OCI-LY7 (cell line): ENCODE measurements at regions not wholly inside any gene's neighbourhood (a gene's known extent, or its start where the extent isn't known, plus 50 kb on each side); places are given as distances from the start of the nearest gene placed in this dataset.

Source experiments
- BruUV-seq: library from RNA; stranded (reverse); fragments of 400-500 nt; replicated peaks from 2 replicates; lab custom pipeline; 2021; lab: Mats Ljungman, UMichigan
- CTCF ChIA-PET: fragments of 300-600 bp; sonication (Branson Sonifier 250); formaldehyde crosslinking; loops from one replicate; lab custom pipeline; 2022; ENCODE audit warnings: antibody characterized with exemption; ENCODE audit not compliant: unreplicated experiment; lab: Charles Lee
- POLR2A ChIA-PET: fragments of 300-600 bp; sonication (Branson Sonifier 250); formaldehyde crosslinking; loops from one replicate; lab custom pipeline; 2022; ENCODE audit warnings: antibody characterized with exemption; lab: Charles Lee
- DNase-seq: peaks from one replicate; pipeline ENCODE4 v3.0.0-alpha.2; 2015; ENCODE audit warnings: low spot score
- H2AFZ ChIP-seq: fragments of 200-600 bp; sonication (generic), shearing (Covaris generic); 2 replicates; pipeline ENCODE4 v1.6.1; 2014; ENCODE audit warnings: mild to moderate bottlenecking, antibody characterized with exemption, low read length, moderate library complexity
- H3K27ac ChIP-seq: fragments of 200-600 bp; sonication (generic); 2 replicates; pipeline ENCODE4 v1.5.1; 2014; ENCODE audit warnings: mixed run types, low read depth, mild to moderate bottlenecking, moderate library complexity, low read length, inconsistent platforms; ENCODE audit not compliant: poor library complexity, severe bottlenecking
- H3K36me3 ChIP-seq: fragments of 200-600 bp; sonication (generic); 2 replicates; pipeline ENCODE4 v1.6.1; 2014; ENCODE audit warnings: mild to moderate bottlenecking, antibody characterized with exemption, low read length, moderate library complexity, mixed read lengths; ENCODE audit not compliant: insufficient read depth
- H3K4me1 ChIP-seq: fragments of 200-600 bp; sonication (generic); 2 replicates; pipeline ENCODE4 v1.5.1; 2014; ENCODE audit warnings: mild to moderate bottlenecking, low read length; ENCODE audit not compliant: insufficient read depth, poor library complexity, severe bottlenecking
- H3K4me2 ChIP-seq: fragments of 200-600 bp; sonication (generic); 2 replicates; pipeline ENCODE4 v1.6.1; 2014; ENCODE audit warnings: mild to moderate bottlenecking, low read length
- H3K4me3 ChIP-seq: fragments of 200-600 bp; sonication (generic); 2 replicates; pipeline ENCODE4 v1.5.1; 2014; ENCODE audit warnings: mild to moderate bottlenecking, low read depth, low read length; ENCODE audit not compliant: poor library complexity, severe bottlenecking
- H3K79me2 ChIP-seq: fragments of 200-600 bp; sonication (generic); 2 replicates; pipeline ENCODE4 v1.6.1; 2016; ENCODE audit warnings: low read depth, mild to moderate bottlenecking, low read length, moderate library complexity, mixed read lengths; ENCODE audit not compliant: insufficient read depth
- H3K9me2 ChIP-seq: fragments of 200-600 bp; sonication (generic); 2 replicates; pipeline ENCODE4 v1.6.1; 2016; ENCODE audit warnings: mild to moderate bottlenecking, low read length, mixed read lengths; ENCODE audit not compliant: insufficient read depth
- H3K9me3 ChIP-seq: fragments of 200-600 bp; sonication (generic); 2 replicates; pipeline ENCODE4 v1.6.1; 2014; ENCODE audit warnings: mild to moderate bottlenecking, mixed run types, low read length, mixed read lengths
- H4K20me1 ChIP-seq: fragments of 200-600 bp; sonication (generic); 2 replicates; pipeline ENCODE4 v1.6.1; 2014; ENCODE audit warnings: mild to moderate bottlenecking, antibody characterized with exemption, low read length, moderate library complexity, mixed read lengths; ENCODE audit not compliant: insufficient read depth
- CTCF ChIP-seq: fragments of 200-600 bp; sonication (generic); conservative IDR thresholded peaks from 2 replicates; pipeline ENCODE4 v1.5.1; 2014; ENCODE audit warnings: mild to moderate bottlenecking, antibody characterized with exemption, low read length, moderate library complexity, mixed read lengths
- EZH2phosphoT487 ChIP-seq: fragments of 200-600 bp; sonication (generic); IDR thresholded peaks from 2 replicates; pipeline ENCODE4 v1.6.1; 2018; ENCODE audit warnings: low read depth, borderline replicate concordance, mild to moderate bottlenecking, mixed run types, antibody characterized with exemption, low read length, moderate library complexity, mixed read lengths
- intact Hi-C: fragments of 100-400 bp; cut with micrococcal nuclease; formaldehyde crosslinking; loops from one replicate; pipeline ENCODE4 v1.10.0; 2022; ENCODE audit not compliant: unreplicated experiment

- Histone ChIP-seq H3K9me3 (no peaks in the 10 kb centered on the region), H3K79me2 (no peaks in the 10 kb centered on the region), H3K4me3 (no peak overlapping the region), H4K20me1 (no peaks in the 10 kb centered on the region), H3K36me3 (no peaks in the 10 kb centered on the region), H3K27ac (no peak overlapping the region), H3K4me2 (no peak overlapping the region), H3K9me2 (no peaks in the 10 kb centered on the region), H3K4me1 (no peaks in the 10 kb centered on the region), H2AFZ (no peak overlapping the region)
- DNase-seq: no peak
- BruUV-seq: no TSS peak
- TF ChIP-seq CTCF: no peak
- TF ChIP-seq EZH2phosphoT487: no peak
- POLR2A ChIA-PET: no interaction called here
- CTCF ChIA-PET: no interaction called here
- intact Hi-C loops: no loop called here
Measured at GRCh38 chr12:88375306-88376305, 204.7 kb downstream of the KITLG start.

GRCh38 chr12:88377973-88378372 is 202.3 kb downstream of the KITLG start:
- Histone ChIP-seq H3K4me1 (no peaks in the 10 kb centered on the region), H3K79me2 (no peaks in the 10 kb centered on the region), H3K9me2 (no peaks in the 10 kb centered on the region), H2AFZ (no peak overlapping the region), H3K9me3 (no peaks in the 10 kb centered on the region), H4K20me1 (no peaks in the 10 kb centered on the region), H3K4me2 (no peak overlapping the region), H3K27ac (no peak overlapping the region), H3K36me3 (no peaks in the 10 kb centered on the region), H3K4me3 (no peak overlapping the region)
- TF ChIP-seq EZH2phosphoT487 (no peak), CTCF (no peak)
- ChIA-PET POLR2A (no interaction called here), CTCF (no interaction called here)
- no peak for DNase-seq
- no TSS peak for BruUV-seq
- intact Hi-C loops: no loop called here

GRCh38 chr12:88381466-88381865 is 198.8 kb downstream of the KITLG start:
- TF ChIP-seq CTCF: no peak
- no peak for TF ChIP-seq EZH2phosphoT487
- ChIA-PET POLR2A (no interaction called here), CTCF (no interaction called here)
- no peak for DNase-seq
- no peaks in the 10 kb centered on the region for H3K9me2 ChIP-seq
- no peak overlapping the region for H3K4me3 ChIP-seq
- H3K4me2 ChIP-seq: no peak overlapping the region
- H3K27ac ChIP-seq: no peak overlapping the region
- H3K36me3 ChIP-seq: no peaks in the 10 kb centered on the region
- no peak overlapping the region for H2AFZ ChIP-seq
- no peaks in the 10 kb centered on the region for H4K20me1 ChIP-seq
- H3K9me3 ChIP-seq: peaks cover 5% of the 10 kb centered on the region; the same call in 1 of the 2 replicates
- H3K4me1 ChIP-seq: no peaks in the 10 kb centered on the region
- intact Hi-C loops: no loop called here
- no TSS peak for BruUV-seq
- H3K79me2 ChIP-seq: no peaks in the 10 kb centered on the region
